NCI-H510A treated with DMSO at 0.1 percent for 48 hours (cell line): ENCODE measurements at regions not wholly inside any gene's neighbourhood (a gene's known extent, or its start where the extent isn't known, plus 50 kb on each side); places are given as distances from the start of the nearest gene placed in this dataset.

Source experiments
- DNase-seq: peaks from one replicate; lab custom pipeline; 2025; lab: John Stamatoyannopoulos, UW

GRCh38 chr5:57795203-57795602 is 312.6 kb upstream of the ACTBL2 start:
- DNase-seq = no peak

- no peak for DNase-seq
These were observed 309.3 kb upstream of the ACTBL2 start for GRCh38 chr5:57791875-57792274.

GRCh38 chr5:57785946-57786345 is 303.3 kb upstream of the ACTBL2 start:
- no peak for DNase-seq

- no peak for DNase-seq
These were observed 301.5 kb upstream of the ACTBL2 start for GRCh38 chr5:57784121-57784520.

- no peak for DNase-seq
These were observed 301.1 kb upstream of the ACTBL2 start for GRCh38 chr5:57783693-57784092.

GRCh38 chr5:57780961-57781325 is 298.3 kb upstream of the ACTBL2 start:
- no peak for DNase-seq

GRCh38 chr5:57780306-57780960 is 297.8 kb upstream of the ACTBL2 start:
- DNase-seq = no peak

GRCh38 chr5:57779383-57780223 is 297.0 kb upstream of the ACTBL2 start:
- peak; percentile 26 for DNase-seq

- DNase-seq = no peak
These were observed 296.0 kb upstream of the ACTBL2 start for GRCh38 chr5:57778501-57779091.

GRCh38 chr5:57777174-57777581 is 294.6 kb upstream of the ACTBL2 start:
- no peak for DNase-seq

- DNase-seq = no peak
These were observed 293.4 kb upstream of the ACTBL2 start for GRCh38 chr5:57776035-57776434.

GRCh38 chr5:57774439-57774838 is 291.8 kb upstream of the ACTBL2 start:
- DNase-seq = no peak

- no peak for DNase-seq
These were observed 289.9 kb upstream of the ACTBL2 start for GRCh38 chr5:57772512-57772911.

GRCh38 chr5:57770039-57770438 is 287.4 kb upstream of the ACTBL2 start:
- no peak for DNase-seq

- DNase-seq = no peak
These were observed 286.1 kb upstream of the ACTBL2 start for GRCh38 chr5:57768745-57769144.

GRCh38 chr5:57764479-57765089 is 282.0 kb upstream of the ACTBL2 start:
- DNase-seq = no peak

GRCh38 chr5:57761513-57761912 is 278.9 kb upstream of the ACTBL2 start:
- DNase-seq = no peak

GRCh38 chr5:57754616-57755015 is 272.0 kb upstream of the ACTBL2 start:
- DNase-seq = no peak

GRCh38 chr5:57753446-57753845 is 270.8 kb upstream of the ACTBL2 start:
- DNase-seq = no peak

- no peak for DNase-seq
These were observed 269.1 kb upstream of the ACTBL2 start for GRCh38 chr5:57751710-57752109.

GRCh38 chr5:57750891-57751290 is 268.3 kb upstream of the ACTBL2 start:
- DNase-seq = no peak

- DNase-seq = no peak
These were observed 267.7 kb upstream of the ACTBL2 start for GRCh38 chr5:57750282-57750681.

GRCh38 chr5:57749396-57749795 is 266.8 kb upstream of the ACTBL2 start:
- DNase-seq = no peak
